Stimulated activated CD4-positive, alpha-beta T cell treated with anti-CD3 and anti-CD28 coated beads, TNF-alpha, amount 100 ng/mL, for 48 hours (primary cell): ENCODE measurements at regions not wholly inside any gene's neighbourhood (a gene's known extent, or its start where the extent isn't known, plus 50 kb on each side); places are given as distances from the start of the nearest gene placed in this dataset.

Experiments used
- DNase-seq, 3 donors: peaks; one replicate each; pipeline ENCODE4 v3.0.0-alpha.2; 2020; ENCODE audit warnings: low read depth in 3 of 3

DNA sequence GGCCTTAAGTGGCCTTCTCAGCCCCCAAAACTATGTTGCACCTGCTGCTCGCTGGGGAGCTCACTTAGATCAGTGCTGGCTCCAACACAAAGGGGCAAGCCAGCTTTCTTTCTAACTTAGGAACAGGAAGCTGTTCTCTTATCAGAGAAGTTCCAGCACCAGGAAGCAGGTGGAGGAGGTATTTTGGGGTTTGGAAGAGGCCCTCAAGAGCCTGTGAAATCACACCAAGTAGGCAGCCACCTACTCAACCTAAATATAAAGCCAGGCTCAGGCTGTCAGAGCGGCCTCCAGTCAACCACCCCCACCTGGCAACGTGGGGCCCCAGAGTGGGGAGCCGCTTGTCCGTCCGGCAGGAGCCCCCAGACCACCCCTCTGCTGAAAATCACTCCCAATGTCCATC, 152.8 kb downstream of the OLFM1 start:
- no peak for DNase-seq

DNA sequence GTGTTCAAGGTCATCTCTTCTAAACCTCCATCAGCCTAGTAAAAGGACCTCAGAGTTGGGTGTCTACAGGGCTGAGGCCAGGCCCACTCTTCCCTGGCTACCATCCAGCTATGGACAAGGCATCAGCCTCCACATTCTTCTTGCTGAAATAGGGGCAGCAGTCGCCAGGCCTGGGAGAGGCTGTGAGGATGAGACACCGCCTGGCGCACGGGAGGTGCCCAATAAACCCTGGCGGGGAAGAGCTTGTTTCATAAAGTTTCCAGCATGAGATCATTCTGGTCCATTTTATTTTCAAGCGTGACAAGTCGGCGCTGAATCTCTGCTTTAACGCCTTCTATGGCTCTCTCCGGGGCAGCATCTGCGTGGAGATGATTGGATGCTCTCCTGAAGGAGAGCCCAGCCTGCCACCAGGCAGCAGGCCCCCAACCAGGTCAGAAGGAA, 153.4 kb downstream of the OLFM1 start:
- no peak for DNase-seq

DNA sequence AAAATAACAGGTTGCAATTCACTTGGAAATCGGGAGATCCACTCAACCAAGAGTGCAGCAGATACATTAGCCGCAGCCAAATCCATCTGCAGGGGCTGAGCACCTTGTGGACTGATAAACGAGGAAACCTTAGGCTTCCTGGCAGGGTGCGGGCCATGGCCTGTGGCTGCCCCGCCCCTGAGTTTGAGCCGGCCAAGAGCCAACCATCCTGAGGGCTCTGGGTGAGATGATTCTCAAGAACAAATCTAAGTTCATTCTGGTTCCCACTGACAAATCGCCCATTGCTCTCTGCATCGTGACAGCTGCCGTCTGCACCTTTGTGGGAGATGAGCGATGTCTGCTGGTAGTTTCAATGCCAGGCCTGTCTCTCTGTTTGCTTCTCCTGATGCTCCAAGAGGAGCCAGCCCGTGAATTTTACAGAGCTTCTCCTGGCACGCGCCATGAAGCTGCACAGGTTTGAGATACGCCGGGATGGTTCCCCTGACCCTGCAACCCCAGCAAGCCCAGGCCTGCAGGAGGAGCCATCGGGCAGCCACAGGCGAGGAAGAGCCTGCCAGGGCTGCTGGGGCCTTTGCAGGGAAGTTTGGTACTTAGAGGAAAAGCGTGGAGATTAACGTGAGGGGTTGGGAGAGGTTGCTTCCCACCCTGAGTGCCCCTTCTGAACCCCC, 154.0 kb downstream of the OLFM1 start:
- DNase-seq: no peak

DNA sequence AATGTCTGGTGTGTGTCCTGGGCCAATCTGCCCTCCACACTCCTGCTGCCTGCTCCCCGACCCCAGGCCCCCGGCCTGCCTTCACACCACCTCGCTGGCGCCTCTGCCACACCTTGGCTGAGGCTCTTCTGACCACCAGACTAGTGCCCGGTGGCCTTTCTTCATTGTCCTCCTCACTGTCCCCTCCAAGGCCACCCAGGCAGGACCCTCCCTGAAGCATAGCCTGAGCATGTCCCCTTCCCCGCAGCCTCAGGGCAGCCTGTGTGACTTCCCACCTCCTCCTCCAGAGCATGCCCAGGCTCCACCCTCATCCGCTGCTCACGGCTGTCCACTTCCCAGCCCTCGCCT, 154.6 kb downstream of the OLFM1 start:
- DNase-seq: no peak

DNA sequence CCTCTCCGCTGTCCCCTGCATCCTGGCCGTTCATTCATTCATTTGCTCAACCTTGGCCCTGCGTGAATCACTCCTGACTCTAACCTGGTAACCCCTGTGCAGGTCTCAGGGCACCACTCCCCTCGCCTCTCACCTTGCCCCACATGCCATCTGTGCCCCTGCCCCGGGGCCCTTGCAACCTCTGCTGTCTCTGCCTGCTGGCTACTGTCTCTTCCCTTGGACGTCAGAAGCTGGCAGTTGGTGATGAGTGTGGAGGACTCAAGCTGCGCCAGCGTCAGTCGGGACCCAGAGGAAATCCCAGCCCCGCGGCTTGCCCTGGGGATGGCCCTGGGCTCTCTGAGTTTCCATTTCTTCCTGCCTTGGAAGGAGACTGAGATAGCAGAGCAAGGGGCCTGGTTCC, 154.9 kb downstream of the OLFM1 start:
- DNase-seq: no peak

DNA sequence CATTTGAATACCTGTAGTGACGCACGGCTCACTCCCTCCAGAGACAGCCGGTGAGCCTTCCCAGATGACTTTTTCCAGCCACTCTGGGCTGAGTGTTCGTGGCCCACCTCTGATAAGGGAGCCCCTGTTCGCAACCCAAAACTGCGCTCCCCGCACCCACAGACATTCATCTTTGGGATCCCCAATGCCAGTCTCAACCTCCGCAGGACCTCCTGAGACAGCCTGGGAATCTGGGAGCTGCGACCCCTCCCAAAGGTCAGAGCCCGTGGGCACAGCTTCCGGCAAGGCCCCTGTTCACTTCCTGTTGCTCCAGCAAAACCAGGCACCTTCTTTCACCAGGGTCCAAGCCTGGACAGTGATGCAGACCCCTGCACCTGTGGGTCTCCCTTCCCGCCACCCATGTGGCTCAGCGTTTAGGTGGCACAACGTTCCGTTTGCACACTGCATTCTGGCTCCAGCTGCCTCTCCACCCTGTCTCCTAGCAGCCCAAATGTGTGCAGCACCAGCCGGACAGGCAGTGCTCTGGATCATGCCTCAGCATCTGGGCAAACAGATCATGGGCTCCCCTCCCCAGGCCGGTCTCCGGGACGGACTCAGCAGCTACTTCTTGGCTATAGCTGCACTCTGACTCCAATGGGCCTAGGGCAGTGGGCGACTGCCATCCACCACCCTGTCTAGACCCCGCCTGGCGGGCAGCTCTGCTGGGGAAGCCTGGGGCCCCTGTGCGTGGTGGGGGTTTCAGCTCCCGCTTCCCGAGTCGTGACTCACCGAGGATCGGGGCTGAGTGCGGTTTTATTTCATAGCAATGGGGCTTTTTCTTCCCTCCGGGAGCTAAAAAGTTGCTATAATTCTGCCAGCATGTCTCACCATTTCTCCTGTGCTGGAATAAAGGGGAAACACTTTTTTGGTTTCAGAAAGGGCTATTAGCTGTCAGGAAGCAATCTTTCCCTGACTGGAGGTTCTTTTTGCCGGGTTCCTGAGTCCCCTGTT, 156.0 kb downstream of the OLFM1 start:
- DNase-seq: no peak

DNA sequence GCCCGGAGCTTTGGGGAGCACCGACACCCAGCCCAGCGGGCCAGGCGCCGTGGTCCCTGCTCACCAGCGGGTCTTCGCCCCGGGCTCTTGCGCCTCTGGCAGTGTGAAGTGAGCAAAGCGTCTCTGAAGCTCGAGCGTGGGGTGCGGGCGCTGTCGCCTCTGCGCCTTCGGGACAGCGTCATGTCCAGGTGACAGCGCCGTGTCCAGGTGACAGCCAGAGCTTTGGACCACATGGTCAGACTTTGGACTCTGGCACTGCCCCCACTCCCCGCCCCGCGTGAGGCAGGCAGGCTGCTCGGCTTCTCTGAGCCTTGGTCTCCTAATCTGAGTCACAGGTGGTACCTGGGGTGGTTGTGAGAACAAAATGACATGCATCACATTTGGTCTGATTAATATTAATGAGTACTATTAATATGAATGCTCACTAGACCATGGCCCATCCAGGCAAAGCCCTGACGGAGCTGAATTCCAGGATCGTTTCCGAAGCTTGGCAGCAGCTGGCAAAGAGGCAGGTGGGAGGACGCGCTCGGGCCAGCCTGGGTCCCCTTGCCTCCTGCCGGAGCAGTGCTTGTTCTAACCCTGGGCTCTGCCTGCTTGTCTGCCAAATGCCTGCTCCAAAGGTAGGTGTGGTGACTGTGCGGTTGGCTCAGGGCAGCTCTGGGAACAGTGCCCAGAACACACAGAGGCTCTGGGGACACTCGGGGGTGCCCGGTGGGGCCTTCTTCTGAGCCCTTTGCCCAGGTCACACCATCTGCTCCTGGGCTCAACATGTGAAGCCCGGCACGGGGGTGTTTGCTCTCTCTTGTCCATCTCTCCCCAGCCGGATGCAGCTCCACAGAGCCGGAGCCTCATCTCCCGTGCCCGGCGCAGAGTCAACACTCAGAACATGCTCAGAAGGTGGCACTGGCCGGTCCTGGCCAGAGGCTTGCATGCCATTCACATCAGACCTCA, 157.1 kb downstream of the OLFM1 start:
- no peak for DNase-seq

DNA sequence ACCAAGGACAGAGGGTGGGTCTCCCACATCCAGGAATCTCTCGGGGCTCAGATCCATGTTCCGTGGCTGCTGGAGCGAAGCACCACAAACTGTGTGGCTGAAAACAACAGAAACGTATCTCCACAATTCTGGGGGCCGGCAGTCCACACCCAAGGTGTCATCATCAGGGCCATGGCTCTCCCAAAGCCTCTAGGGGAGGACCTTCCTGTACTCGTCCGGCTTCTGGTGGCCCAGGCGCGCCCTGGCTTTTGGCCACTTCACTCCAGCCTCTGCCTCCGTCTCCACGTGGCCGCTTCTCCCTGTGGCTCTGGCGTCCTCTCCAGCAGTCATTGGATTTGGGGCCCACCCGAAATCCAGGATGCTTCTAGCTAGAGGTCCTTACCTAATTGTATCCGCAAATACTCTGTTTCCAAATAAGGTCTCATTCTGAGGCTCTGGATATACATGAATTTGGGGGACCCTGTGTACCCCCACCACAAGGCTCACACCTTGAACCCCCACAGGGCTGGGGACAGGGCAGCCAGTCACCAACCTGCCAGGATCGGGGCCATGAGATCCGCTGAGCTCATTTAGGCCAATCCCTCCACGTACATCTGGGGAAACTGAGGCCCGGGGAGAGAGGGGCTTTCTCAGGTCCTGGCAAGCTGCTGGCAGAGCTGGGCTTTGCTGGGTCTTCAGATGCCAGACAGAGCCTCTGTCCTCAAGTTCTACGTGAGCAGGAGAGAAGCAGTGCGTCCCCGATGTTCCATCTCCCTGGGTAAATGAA, 158.2 kb downstream of the OLFM1 start:
- no peak for DNase-seq

DNA sequence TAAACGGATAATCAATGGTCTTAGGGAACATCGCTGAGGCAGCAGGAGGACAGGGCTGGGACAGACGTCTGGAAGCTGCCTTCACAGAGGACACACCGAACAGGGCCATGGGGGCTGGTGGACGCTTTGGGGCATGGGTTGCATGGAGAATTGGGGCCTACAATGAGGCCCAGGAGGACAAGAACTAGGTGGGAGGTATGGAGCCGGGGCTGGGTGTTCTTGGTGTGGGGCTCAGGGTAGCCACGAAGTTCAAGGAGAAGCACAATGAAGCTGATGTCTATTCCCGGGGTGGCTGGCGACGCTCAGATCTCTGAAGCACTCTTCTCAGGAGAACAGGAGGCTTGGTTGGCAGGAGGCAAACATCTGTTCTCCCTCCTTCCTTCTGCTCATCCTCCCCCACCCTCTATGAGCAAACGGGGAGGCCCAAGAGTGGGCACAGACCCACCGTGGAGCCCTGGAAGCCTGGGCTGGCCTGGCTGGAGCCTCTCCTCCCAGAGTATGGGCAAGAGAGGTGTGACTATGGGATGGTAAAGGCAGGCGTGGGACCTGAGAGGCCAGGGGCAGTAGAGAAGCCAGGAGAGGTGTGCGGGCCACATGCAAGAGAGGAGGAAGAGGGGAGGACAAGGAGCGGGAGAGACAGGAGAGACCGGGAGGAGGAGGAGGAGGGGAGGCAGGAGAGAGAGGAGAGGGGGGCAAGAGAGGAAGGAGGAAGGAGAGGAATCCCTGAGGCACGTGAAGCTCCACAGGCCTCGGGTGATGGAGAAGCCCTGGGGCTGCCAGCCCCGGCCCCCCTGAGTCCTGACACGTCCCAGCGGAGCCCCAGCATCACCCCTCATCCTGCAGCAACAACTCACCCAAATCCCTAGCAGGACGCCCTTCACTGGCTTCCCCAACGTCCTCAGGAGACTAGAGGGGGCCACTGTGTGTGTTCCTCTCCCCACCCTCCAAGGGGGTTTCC, 159.1 kb downstream of the OLFM1 start:
- no peak for DNase-seq

DNA sequence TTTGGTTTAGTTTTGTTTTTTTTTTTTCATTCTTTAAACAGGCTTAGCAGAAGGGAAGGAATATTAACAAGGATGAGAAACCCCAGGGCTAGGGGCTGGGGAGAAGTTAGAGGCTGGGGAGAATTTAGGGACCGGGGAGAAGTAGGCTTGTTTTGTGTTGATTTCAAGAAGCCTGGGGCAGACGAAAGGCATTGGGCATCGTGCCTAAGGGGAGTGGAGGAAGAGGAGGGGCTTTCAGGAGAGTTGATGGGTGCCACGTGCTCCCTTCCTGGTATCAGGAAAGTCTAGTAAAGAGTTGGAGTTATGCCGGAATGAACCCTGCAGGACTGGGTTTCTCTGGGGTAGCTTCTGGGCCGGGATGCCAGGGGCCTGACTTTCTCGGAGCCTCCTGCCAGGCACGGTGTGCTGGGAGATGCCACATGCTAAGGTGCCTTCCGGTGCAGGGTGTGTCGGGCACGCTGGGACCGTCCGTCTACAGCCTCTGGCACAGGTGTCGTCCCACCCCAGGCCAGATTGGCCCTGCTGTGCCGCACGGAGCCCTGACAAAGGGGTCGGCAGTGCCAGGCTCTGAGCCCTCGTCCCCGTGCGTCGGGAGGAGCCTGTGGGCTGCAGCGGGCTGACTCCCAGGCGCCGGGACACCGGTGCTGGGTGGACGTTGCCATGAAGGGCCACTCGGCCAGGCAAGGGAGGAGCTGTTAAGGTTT, 159.9 kb downstream of the OLFM1 start:
- no peak for DNase-seq

DNA sequence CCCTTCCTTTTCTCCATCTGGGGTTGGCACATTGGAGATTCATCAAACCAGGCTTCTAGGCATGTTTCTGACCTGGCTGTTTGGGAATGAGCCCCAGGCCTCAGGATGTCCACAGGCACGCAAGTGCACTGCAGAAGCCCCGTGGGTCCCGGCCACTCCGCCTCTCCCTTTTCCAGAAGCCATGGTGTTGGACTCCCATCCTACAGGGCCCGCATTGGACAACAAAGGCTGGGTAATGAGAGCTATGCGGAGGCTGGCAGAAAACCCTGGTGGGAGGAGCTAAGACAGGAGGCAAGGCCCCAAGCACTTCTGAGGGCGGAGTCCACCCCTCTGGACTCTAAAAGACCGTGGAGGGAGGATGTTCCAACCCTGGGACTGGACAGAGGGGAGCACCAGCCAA, 160.6 kb downstream of the OLFM1 start:
- DNase-seq: no peak

DNA sequence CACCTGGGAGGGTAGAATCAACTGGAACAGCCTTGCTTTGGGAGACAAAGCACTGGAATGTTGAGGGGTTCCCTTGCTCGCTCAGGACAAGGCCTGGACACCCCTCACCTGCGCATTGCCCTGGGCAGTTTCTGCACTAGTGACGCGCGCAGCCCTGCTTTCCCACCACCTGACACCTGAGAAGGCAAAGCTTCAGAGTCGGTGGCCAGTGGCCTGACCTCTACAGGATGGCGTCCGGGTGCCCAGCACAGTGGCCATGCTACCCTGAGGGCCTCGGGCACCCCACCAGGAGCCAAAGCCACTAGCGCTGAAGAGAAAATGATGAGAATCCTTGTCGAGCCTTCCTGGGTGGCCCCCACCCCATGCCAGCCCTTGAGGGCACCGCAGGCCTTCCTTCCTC, 161.3 kb downstream of the OLFM1 start:
- DNase-seq: no peak

DNA sequence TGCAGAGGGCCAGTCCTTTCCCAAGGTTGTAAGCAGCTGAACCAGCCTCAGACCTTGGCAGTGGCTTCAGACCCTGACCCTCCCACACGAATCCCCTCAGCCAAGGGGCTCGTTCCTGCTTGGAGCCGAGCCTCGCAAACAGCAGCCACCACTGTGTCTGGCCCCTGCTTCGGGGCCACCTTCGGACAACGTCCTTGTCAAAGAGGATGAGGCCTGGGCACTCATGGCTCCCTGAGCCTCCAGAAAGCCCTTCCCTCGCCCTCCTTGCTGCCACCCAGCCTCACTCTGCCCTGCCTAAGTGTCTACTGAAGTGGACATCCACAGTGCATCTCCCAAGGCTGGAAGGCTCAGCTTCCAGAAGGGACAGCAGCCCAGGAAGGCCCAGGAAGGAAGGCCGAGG, 161.7 kb downstream of the OLFM1 start:
- no peak for DNase-seq

DNA sequence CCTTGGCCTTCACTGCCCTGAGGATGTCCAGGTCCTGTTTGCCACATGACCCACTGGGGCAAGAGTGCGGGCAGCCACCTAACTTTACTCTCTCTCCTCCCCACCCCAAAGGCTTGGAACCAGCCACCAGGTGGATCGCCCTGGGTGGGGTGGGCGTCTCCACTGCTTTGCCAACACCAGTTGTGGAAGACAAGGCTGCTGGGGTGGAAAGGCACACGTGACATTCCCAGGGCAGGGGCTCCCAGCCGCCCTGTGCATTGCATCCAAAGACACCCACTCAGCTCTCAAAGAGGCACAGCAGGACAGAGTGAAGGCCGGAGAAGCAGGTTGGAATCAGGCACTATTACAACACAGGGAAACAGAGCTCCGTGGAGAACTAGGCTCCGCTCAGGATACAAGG, 162.2 kb downstream of the OLFM1 start:
- DNase-seq: no peak

DNA sequence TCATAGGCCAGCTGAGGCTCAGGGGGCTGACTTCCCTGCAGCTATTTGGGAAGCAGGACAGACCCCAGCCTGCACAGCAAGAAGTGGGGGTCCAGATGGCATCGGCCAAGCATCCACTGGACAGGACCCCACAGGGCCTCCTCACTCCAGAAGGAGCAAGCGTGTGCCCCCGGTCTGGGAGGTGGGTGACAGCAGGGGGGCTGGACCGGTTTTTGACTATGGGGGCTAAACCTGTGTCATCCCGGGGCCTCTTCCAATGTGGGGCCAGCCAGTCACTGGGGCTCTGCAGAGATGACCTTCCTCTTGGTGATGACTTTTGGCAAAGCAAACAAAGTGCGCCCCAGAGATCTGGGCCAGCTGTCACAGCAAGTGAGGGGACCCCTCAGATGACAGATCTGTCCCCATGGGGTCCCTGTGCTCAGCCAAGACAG, 163.9 kb downstream of the OLFM1 start:
- DNase-seq: no peak

DNA sequence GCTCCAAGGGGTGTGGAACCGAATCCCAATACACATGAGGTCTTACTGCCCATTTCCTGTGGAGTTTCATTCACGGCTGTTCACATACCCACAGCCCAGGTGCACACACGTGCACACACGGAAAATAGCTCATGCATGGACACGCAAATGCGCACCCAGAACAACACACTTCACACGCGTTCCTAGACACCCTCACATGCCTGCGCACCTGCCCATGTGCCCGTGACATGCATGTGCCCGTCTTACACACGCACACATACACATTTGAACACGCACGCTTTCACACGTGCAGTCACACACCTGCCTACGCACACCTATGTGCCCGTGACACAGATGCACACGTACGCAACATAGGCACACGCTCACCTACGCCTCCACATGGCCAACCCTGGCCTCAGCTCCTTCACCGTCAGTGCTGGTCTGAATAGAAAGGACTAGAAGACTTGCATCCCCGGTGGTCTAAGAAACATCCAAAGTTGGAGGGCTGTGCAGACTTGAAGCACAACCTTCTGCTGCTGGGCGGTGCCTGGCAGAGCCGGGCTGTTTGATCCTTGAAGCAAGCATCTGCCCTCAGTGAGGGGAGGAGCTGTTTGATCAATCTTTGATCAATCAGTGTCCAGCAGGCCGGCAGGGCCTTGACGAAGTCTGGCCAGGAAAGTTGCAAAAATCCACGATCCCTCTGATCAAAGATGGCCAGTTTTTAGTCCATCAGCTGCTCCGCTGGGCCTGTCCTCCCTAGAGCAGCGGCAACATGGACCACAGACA, 164.7 kb downstream of the OLFM1 start:
- DNase-seq: no peak

DNA sequence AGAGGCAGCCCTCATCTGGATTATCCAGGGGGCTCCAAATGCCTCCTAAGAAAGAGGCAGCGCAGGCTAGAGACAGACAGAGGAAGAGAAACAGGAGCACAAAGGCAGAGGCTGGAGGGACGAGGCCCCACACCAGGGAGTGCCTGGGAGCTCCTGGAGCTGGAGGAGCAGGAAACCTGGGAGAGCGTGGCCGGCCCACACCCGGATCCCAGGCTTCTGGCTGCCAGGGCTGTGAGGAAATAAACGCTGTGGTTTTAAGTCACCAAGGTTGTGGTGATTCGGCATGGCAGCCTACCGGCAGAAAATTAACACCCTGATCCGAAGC, 165.5 kb downstream of the OLFM1 start:
- no peak for DNase-seq

DNA sequence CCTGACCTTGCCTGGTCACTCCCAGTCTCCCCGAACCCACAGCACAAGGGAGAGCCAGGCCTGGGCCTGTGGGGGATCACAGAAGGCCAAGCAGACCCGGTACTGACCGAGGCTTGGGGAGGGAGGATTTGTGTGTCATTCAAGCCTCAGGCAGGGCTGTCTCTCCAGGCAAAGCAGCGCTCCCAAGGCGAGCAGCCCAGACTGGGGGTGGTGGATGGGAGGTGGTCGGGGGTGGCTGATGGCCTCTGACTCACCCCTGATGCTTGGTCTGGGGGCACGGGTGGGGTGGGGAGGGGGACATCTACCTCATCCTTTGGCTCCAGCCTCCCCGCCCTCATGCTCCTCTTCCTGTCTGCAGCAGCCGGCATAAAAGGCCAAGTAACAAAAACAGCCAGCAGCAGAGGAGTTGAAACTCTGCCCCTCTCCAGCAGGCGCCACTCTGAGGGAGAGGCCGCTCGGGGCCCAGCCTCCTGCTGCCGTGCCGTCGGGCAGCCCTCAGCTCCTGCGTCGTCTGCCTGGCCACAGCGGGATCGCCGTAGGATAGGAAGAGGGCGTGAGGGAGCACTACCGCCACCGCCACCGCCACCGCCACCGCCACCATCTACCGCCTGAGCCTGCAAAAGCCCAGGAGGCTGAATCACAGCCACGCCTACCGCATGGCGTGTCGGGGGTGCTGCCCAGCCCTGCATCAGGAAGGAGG, 166.0 kb downstream of the OLFM1 start:
- DNase-seq: no peak
